PC-3 (cell line): ENCODE measurements at regions not wholly inside any gene's neighbourhood (a gene's known extent, or its start where the extent isn't known, plus 50 kb on each side); places are given as distances from the start of the nearest gene placed in this dataset.

ENCODE experiments used
- ATAC-seq: fragments of 200-7000 bp; cut with Tn5 transposase; 2 replicates; pipeline ENCODE4 v1.9.1; 2020; ENCODE audit warnings: mild to moderate bottlenecking, moderate library complexity
- BruUV-seq: library from RNA; stranded (reverse); fragments of 400-500 nt; replicated peaks from 2 replicates; lab custom pipeline; 2021; lab: Mats Ljungman, UMichigan
- CTCF ChIA-PET: fragments of 300-600 bp; sonication (Branson Sonifier 250); formaldehyde crosslinking; loops from one replicate; lab custom pipeline; 2022; ENCODE audit warnings: antibody characterized with exemption; lab: Charles Lee
- POLR2A ChIA-PET: fragments of 300-600 bp; sonication (Branson Sonifier 250); formaldehyde crosslinking; loops from one replicate; lab custom pipeline; 2022; ENCODE audit warnings: antibody characterized with exemption; ENCODE audit not compliant: unreplicated experiment; lab: Charles Lee
- DNase-seq: peaks from one replicate; pipeline ENCODE4 v3.0.0-alpha.2; 2015
- H2AFZ ChIP-seq: fragments of 300-600 bp; sonication (generic); 2 replicates; pipeline ENCODE4 v1.6.0; 2016; ENCODE audit warnings: antibody characterized with exemption, low read length
- H3F3A ChIP-seq: fragments of 300-600 bp; sonication (generic); one replicate; pipeline ENCODE4 v1.6.0; 2017; ENCODE audit warnings: antibody characterized with exemption, low read length, control low read depth, mild to moderate bottlenecking; ENCODE audit not compliant: unreplicated experiment
- H3K27ac ChIP-seq: fragments of 300-600 bp; sonication (generic); 2 replicates; pipeline ENCODE4 v1.5.1; 2016; ENCODE audit warnings: mild to moderate bottlenecking, low read length
- H3K27me3 ChIP-seq: fragments of 300-600 bp; sonication (generic); 2 replicates; pipeline ENCODE4 v1.6.1; 2016; ENCODE audit warnings: low read length, mixed read lengths
- H3K36me3 ChIP-seq: fragments of 300-600 bp; sonication (generic); 2 replicates; pipeline ENCODE4 v1.6.1; 2016; ENCODE audit warnings: low read depth, mixed run types, low read length, mixed read lengths
- H3K4me1 ChIP-seq: fragments of 300-600 bp; sonication (generic); 2 replicates; pipeline ENCODE4 v1.5.1; 2016; ENCODE audit warnings: low read length; ENCODE audit not compliant: insufficient read depth
- H3K4me2 ChIP-seq: fragments of 300-600 bp; sonication (generic); 2 replicates; pipeline ENCODE4 v1.6.0; 2016; ENCODE audit warnings: low read length
- H3K4me3 ChIP-seq: fragments of 300-600 bp; sonication (generic); 2 replicates; pipeline ENCODE4 v1.5.1; 2016; ENCODE audit warnings: mild to moderate bottlenecking, low read length, mixed read lengths
- H3K79me2 ChIP-seq: fragments of 300-600 bp; sonication (generic); 2 replicates; pipeline ENCODE4 v1.6.1; 2017; ENCODE audit warnings: low read length, mixed read lengths
- H3K9ac ChIP-seq: fragments of 300-600 bp; sonication (generic); 2 replicates; pipeline ENCODE4 v1.6.0; 2016; ENCODE audit warnings: mild to moderate bottlenecking, low read length
- H3K9me2 ChIP-seq: fragments of 300-600 bp; sonication (generic); replicated peaks from 2 replicates; pipeline ENCODE4 v1.6.1; 2016; ENCODE audit warnings: mixed run types, low read length, mixed read lengths
- H3K9me3 ChIP-seq: fragments of 300-600 bp; sonication (generic); 2 replicates; pipeline ENCODE4 v1.6.1; 2016; ENCODE audit warnings: low read length, mixed read lengths
- H4K20me1 ChIP-seq: fragments of 300-600 bp; sonication (generic); 2 replicates; pipeline ENCODE4 v1.6.1; 2016; ENCODE audit warnings: low read length, mixed read lengths
- CTCF ChIP-seq: fragments of 300-600 bp; sonication (generic); conservative IDR thresholded peaks from 2 replicates; pipeline ENCODE4 v1.5.1; 2017; ENCODE audit warnings: antibody characterized with exemption, low read depth, mild to moderate bottlenecking, low read length
- EZH2 ChIP-seq: fragments of 300-600 bp; sonication (generic); IDR thresholded peaks from one replicate; pipeline ENCODE4 v1.6.1; 2017; ENCODE audit warnings: antibody characterized with exemption, mild to moderate bottlenecking, low read length; ENCODE audit not compliant: unreplicated experiment
- EZH2phosphoT487 ChIP-seq: fragments of 300-600 bp; sonication (generic); IDR thresholded peaks from 2 replicates; pipeline ENCODE4 v1.6.1; 2018; ENCODE audit warnings: mild to moderate bottlenecking, antibody characterized with exemption, low read length, borderline replicate concordance
- intact Hi-C: fragments of 100-400 bp; cut with micrococcal nuclease; formaldehyde crosslinking; loops from 2 replicates; pipeline ENCODE4 v1.9.0; 2023

- H3K79me2 ChIP-seq: no peaks in the 10 kb centered on the region
- no peaks in the 10 kb centered on the region for H3K27me3 ChIP-seq
- no peak for ATAC-seq
- H3K36me3 ChIP-seq: no peaks in the 10 kb centered on the region
- no peaks in the 10 kb centered on the region for H4K20me1 ChIP-seq
- TF ChIP-seq CTCF: no peak
- no peak for TF ChIP-seq EZH2
- TF ChIP-seq EZH2phosphoT487: no peak
- intact Hi-C loops: no loop called here
- no peak overlapping the region for H3K4me2 ChIP-seq
- H3K9me2 ChIP-seq: no peaks in the 10 kb centered on the region
- DNase-seq: no peak
- H2AFZ ChIP-seq: no peak overlapping the region
- H3K9me3 ChIP-seq: no peaks in the 10 kb centered on the region
- BruUV-seq: no TSS peak
- H3F3A ChIP-seq: no peaks in the 10 kb centered on the region
- H3K27ac ChIP-seq: no peak overlapping the region
- no peak overlapping the region for H3K4me3 ChIP-seq
- POLR2A ChIA-PET: no interaction called here
- no peaks in the 10 kb centered on the region for H3K4me1 ChIP-seq
- no peak overlapping the region for H3K9ac ChIP-seq
- CTCF ChIA-PET: no interaction called here
Observed at GRCh38 chr6:156268849-156269248, 508.3 kb upstream of the ARID1B start.

GRCh38 chr6:156262014-156262413 lies 515.2 kb upstream of the ARID1B start:
- Histone ChIP-seq H2AFZ (no peak overlapping the region), H3K79me2 (no peaks in the 10 kb centered on the region), H3K27me3 (no peaks in the 10 kb centered on the region), H3K9me2 (no peaks in the 10 kb centered on the region), H3K9ac (no peak overlapping the region), H3K4me1 (no peaks in the 10 kb centered on the region), H3K9me3 (no peaks in the 10 kb centered on the region), H4K20me1 (no peaks in the 10 kb centered on the region), H3K4me3 (no peak overlapping the region), H3K27ac (no peak overlapping the region), H3K4me2 (no peak overlapping the region), H3F3A (no peaks in the 10 kb centered on the region), H3K36me3 (no peaks in the 10 kb centered on the region)
- intact Hi-C loops: no loop called here
- TF ChIP-seq CTCF (no peak), EZH2phosphoT487 (no peak), EZH2 (no peak)
- ChIA-PET POLR2A (no interaction called here), CTCF (no interaction called here)
- no TSS peak for BruUV-seq
- ATAC-seq (no peak), DNase-seq (peak; percentile 34)

GRCh38 chr6:156260815-156261214 lies 516.4 kb upstream of the ARID1B start:
- ATAC-seq (no peak), DNase-seq (no peak)
- ChIA-PET POLR2A (no interaction called here), CTCF (no interaction called here)
- Histone ChIP-seq H3K9ac (no peak overlapping the region), H3K79me2 (no peaks in the 10 kb centered on the region), H3F3A (no peaks in the 10 kb centered on the region), H3K4me3 (no peak overlapping the region), H3K4me1 (no peaks in the 10 kb centered on the region), H2AFZ (no peak overlapping the region), H3K9me3 (no peaks in the 10 kb centered on the region), H4K20me1 (no peaks in the 10 kb centered on the region), H3K27me3 (no peaks in the 10 kb centered on the region), H3K9me2 (no peaks in the 10 kb centered on the region), H3K4me2 (no peak overlapping the region), H3K27ac (no peak overlapping the region), H3K36me3 (no peaks in the 10 kb centered on the region)
- intact Hi-C loops: no loop called here
- BruUV-seq: no TSS peak
- TF ChIP-seq EZH2phosphoT487 (no peak), EZH2 (no peak), CTCF (no peak)
